GM12874 (cell line): ENCODE measurements at regions not wholly inside any gene's neighbourhood (a gene's known extent, or its start where the extent isn't known, plus 50 kb on each side); places are given as distances from the start of the nearest gene placed in this dataset.

ENCODE experiments used
- CTCF ChIP-seq: IDR thresholded peaks from 2 replicates; pipeline ENCODE4 v1.5.1; 2011; ENCODE audit warnings: low read depth, mild to moderate bottlenecking, control low read depth, low read length, moderate library complexity; ENCODE audit not compliant: insufficient read depth

GRCh38 chr5:32975656-32976375, 264.7 kb downstream of the NPR3 start:
- TF ChIP-seq CTCF, result no peak

GRCh38 chr5:32981061-32981460, 269.9 kb downstream of the NPR3 start:
- no peak for TF ChIP-seq CTCF

GRCh38 chr5:32984851-32985610, 273.9 kb downstream of the NPR3 start:
- TF ChIP-seq CTCF, result no peak

DNA sequence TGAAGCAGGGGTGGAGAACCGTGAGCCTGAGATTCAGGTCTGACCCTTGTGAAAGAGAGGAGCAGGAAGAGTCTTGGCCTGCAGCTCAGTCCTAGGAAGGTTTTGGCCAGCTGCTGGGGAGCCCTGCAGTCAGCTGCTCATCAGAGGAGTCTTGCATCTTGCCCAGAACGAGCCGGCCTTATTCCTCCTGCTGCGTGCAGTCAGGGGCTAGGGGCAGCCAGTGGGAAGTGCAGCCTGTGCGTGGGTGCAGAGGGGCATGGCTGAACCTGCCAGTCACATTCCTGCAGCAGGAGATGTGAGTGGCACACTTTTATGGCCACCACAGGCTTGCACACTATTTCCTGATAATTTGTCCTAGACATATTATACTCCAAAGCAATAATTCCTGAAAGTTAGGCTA, 278.7 kb downstream of the NPR3 start:
- no peak for TF ChIP-seq CTCF

DNA sequence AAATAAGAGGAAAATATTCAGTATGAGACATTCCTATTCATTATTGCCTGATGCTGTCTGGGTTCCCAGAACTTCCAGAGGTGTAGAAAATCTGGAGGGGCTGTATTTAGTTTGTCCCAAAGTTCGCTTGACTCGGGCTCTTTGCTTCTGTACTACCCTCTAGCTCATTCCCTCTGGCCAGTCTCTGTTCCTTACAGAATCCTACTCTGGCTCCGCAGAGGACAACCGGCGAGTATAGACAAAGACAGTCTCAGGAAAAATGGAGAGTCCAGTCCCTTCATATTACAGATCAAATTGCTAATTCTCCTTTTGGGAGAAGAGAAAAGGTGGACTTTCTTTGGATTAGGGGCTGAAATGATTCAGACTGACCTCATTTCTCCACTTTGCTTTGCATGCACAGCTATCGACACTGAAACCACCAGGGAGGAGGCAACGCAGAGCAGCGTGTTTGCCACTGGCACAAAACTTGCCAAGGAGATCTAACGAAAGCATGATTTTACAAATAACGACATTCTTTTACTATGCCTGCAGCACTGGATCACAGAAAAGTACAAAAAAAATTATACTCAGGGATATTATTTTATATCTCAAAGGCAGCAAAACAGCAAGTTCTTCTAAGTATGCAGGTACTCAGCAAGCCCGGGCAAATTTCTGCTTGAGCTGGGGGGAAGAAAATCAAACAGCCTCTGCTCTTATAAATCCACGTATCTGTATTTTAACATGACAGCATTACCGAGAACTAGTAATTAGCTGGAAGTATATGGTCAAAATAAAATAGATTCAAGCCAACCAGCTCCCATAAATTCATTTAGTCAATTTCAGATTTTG, 279.7 kb downstream of the NPR3 start:
- no peak for TF ChIP-seq CTCF

DNA sequence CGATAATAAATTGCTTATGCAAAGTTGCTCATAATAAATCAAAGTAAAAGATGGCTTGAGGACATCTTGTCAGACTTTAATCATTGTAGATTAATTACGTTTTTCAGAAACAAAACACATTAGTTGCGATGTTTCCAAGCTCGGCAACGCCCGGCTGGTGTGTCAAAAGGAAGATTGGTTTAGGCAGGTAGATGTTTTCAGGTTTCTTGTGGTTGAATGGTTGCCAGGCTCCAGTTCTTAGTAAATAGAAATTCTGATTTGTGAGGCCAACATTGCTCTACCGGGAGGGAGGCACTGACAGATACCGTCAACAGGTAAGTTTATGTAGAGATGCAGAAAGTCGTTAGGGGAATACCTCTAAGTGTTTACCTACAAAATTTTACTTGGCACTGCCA, 280.3 kb downstream of the NPR3 start:
- no peak for TF ChIP-seq CTCF

- TF ChIP-seq CTCF, result no peak
These were observed 285.2 kb downstream of the NPR3 start for GRCh38 chr5:32996336-32996735.
